Stimulated activated effector memory CD8-positive, alpha-beta T cell treated with anti-CD3 and anti-CD28 coated beads, Interleukin-12 subunit alpha, Interleukin-12 subunit beta, amount 100 ng/mL, for 72 hours (primary cell): ENCODE measurements at regions not wholly inside any gene's neighbourhood (a gene's known extent, or its start where the extent isn't known, plus 50 kb on each side); places are given as distances from the start of the nearest gene placed in this dataset.

Experiments used
- ATAC-seq: fragments of 150-1000 bp; cut with Tn5 transposase; 2 replicates; pipeline ENCODE4 v1.10.0; 2021
- DNase-seq, 2 donors: peaks; one replicate each; pipeline ENCODE4 v3.0.0; 2021 to 2022; ENCODE audit warnings: low spot score in 2 of 2
- H3K27ac Mint-ChIP-seq: one replicate; pipeline ENCODE4 v1.8.0; 2022; ENCODE audit warnings: mild to moderate bottlenecking, mixed read lengths
- H3K36me3 Mint-ChIP-seq: one replicate; pipeline ENCODE4 v1.8.0; 2022; ENCODE audit warnings: mild to moderate bottlenecking, mixed read lengths
- H3K4me1 Mint-ChIP-seq: one replicate; pipeline ENCODE4 v1.8.0; 2022; ENCODE audit warnings: mixed read lengths
- H3K4me3 Mint-ChIP-seq: one replicate; pipeline ENCODE4 v1.8.0; 2022; ENCODE audit warnings: mild to moderate bottlenecking, mixed read lengths
- H3K9me3 Mint-ChIP-seq: one replicate; pipeline ENCODE4 v1.8.0; 2022; ENCODE audit warnings: mixed read lengths

GRCh38 chr14:89634037-89634436 lies 217.0 kb upstream of the FOXN3 start:
- H3K9me3 Mint-ChIP-seq = no peaks in the 10 kb centered on the region
- no peak overlapping the region for H3K27ac Mint-ChIP-seq
- no peak overlapping the region for H3K4me3 Mint-ChIP-seq
- H3K4me1 Mint-ChIP-seq = peaks cover 43% of the 10 kb centered on the region
- no peaks in the 10 kb centered on the region for H3K36me3 Mint-ChIP-seq
- DNase-seq (no peak), ATAC-seq (no peak)

GRCh38 chr14:89630101-89630829 lies 213.2 kb upstream of the FOXN3 start:
- DNase-seq = no peak
- Mint-ChIP-seq H3K4me1 (peaks cover 37% of the 10 kb centered on the region), H3K4me3 (no peak overlapping the region), H3K27ac (peak overlapping the region; percentile 39), H3K9me3 (peaks cover 4% of the 10 kb centered on the region), H3K36me3 (no peaks in the 10 kb centered on the region)
- ATAC-seq = no peak

- no peak for ATAC-seq
- Mint-ChIP-seq H3K27ac (peak overlapping the region; percentile 39), H3K4me3 (no peak overlapping the region), H3K36me3 (no peaks in the 10 kb centered on the region), H3K9me3 (peaks cover 4% of the 10 kb centered on the region), H3K4me1 (peaks cover 45% of the 10 kb centered on the region)
- DNase-seq = no peak
Observed at GRCh38 chr14:89629383-89629782, 212.3 kb upstream of the FOXN3 start.

GRCh38 chr14:89628521-89628920 lies 211.5 kb upstream of the FOXN3 start:
- ATAC-seq = no peak
- H3K4me1 Mint-ChIP-seq = peaks cover 45% of the 10 kb centered on the region
- no peak overlapping the region for H3K4me3 Mint-ChIP-seq
- H3K36me3 Mint-ChIP-seq = no peaks in the 10 kb centered on the region
- DNase-seq = no peak
- no peak overlapping the region for H3K27ac Mint-ChIP-seq
- H3K9me3 Mint-ChIP-seq = peaks cover 4% of the 10 kb centered on the region

- Mint-ChIP-seq H3K4me1 (peaks cover 56% of the 10 kb centered on the region), H3K4me3 (peak overlapping the region; percentile 2), H3K27ac (peak overlapping the region; percentile 81), H3K36me3 (peaks cover 2% of the 10 kb centered on the region), H3K9me3 (peaks cover 4% of the 10 kb centered on the region)
- DNase-seq (peak in 1 of 2 donors; percentile 75), ATAC-seq (peak; percentile 87)
Observed at GRCh38 chr14:89626233-89626806, 209.3 kb upstream of the FOXN3 start.

GRCh38 chr14:89625731-89626232 lies 208.7 kb upstream of the FOXN3 start:
- peak overlapping the region; percentile 81 for H3K27ac Mint-ChIP-seq
- H3K4me3 Mint-ChIP-seq = peak overlapping the region; percentile 2
- DNase-seq (no peak), ATAC-seq (no peak)
- H3K4me1 Mint-ChIP-seq = peaks cover 56% of the 10 kb centered on the region
- peaks cover 4% of the 10 kb centered on the region for H3K9me3 Mint-ChIP-seq
- peaks cover 7% of the 10 kb centered on the region for H3K36me3 Mint-ChIP-seq

GRCh38 chr14:89625244-89625713 lies 208.2 kb upstream of the FOXN3 start:
- peaks cover 56% of the 10 kb centered on the region for H3K4me1 Mint-ChIP-seq
- H3K4me3 Mint-ChIP-seq = no peak overlapping the region
- H3K27ac Mint-ChIP-seq = peak overlapping the region; percentile 81
- no peak for ATAC-seq
- H3K36me3 Mint-ChIP-seq = peaks cover 8% of the 10 kb centered on the region
- DNase-seq = no peak
- H3K9me3 Mint-ChIP-seq = peaks cover 4% of the 10 kb centered on the region

GRCh38 chr14:89624500-89625156 lies 207.6 kb upstream of the FOXN3 start:
- DNase-seq (no peak), ATAC-seq (no peak)
- Mint-ChIP-seq H3K9me3 (peaks cover 4% of the 10 kb centered on the region), H3K27ac (peak overlapping the region; percentile 81), H3K36me3 (peaks cover 8% of the 10 kb centered on the region), H3K4me1 (peaks cover 52% of the 10 kb centered on the region), H3K4me3 (no peak overlapping the region)

- no peak for ATAC-seq
- Mint-ChIP-seq H3K27ac (peak overlapping the region; percentile 81), H3K9me3 (no peaks in the 10 kb centered on the region), H3K36me3 (peaks cover 14% of the 10 kb centered on the region), H3K4me3 (peak overlapping the region; percentile 81), H3K4me1 (peaks cover 42% of the 10 kb centered on the region)
- no peak for DNase-seq
Observed at GRCh38 chr14:89621791-89622638, 205.0 kb upstream of the FOXN3 start.

- ATAC-seq = peak; percentile 76
- DNase-seq = peak; percentile 43 to 77
- Mint-ChIP-seq H3K27ac (peak overlapping the region; percentile 81), H3K36me3 (peaks cover 14% of the 10 kb centered on the region), H3K9me3 (no peaks in the 10 kb centered on the region), H3K4me1 (peaks cover 50% of the 10 kb centered on the region), H3K4me3 (peak overlapping the region; percentile 81)
Observed at GRCh38 chr14:89621009-89621421, 204.0 kb upstream of the FOXN3 start.

GRCh38 chr14:89620436-89620835 lies 203.4 kb upstream of the FOXN3 start:
- peak overlapping the region; percentile 81 for H3K4me3 Mint-ChIP-seq
- no peaks in the 10 kb centered on the region for H3K9me3 Mint-ChIP-seq
- ATAC-seq (no peak), DNase-seq (no peak)
- peaks cover 54% of the 10 kb centered on the region for H3K4me1 Mint-ChIP-seq
- peak overlapping the region; percentile 81 for H3K27ac Mint-ChIP-seq
- H3K36me3 Mint-ChIP-seq = peaks cover 14% of the 10 kb centered on the region

GRCh38 chr14:89619596-89619995 lies 202.6 kb upstream of the FOXN3 start:
- DNase-seq (no peak), ATAC-seq (no peak)
- Mint-ChIP-seq H3K4me3 (peak overlapping the region; percentile 81), H3K9me3 (no peaks in the 10 kb centered on the region), H3K36me3 (peaks cover 14% of the 10 kb centered on the region), H3K27ac (peak overlapping the region; percentile 81), H3K4me1 (peaks cover 54% of the 10 kb centered on the region)

- peak; percentile 67 to 87 for DNase-seq
- Mint-ChIP-seq H3K4me1 (peaks cover 59% of the 10 kb centered on the region), H3K27ac (peak overlapping the region; percentile 81), H3K4me3 (peak overlapping the region; percentile 81), H3K9me3 (no peaks in the 10 kb centered on the region), H3K36me3 (peaks cover 18% of the 10 kb centered on the region)
- peak; percentile 79 for ATAC-seq
Observed at GRCh38 chr14:89618811-89619551, 201.9 kb upstream of the FOXN3 start.

- H3K9me3 Mint-ChIP-seq = no peaks in the 10 kb centered on the region
- peaks cover 22% of the 10 kb centered on the region for H3K36me3 Mint-ChIP-seq
- DNase-seq (no peak), ATAC-seq (no peak)
- H3K4me3 Mint-ChIP-seq = peak overlapping the region; percentile 81
- H3K27ac Mint-ChIP-seq = peak overlapping the region; percentile 81
- H3K4me1 Mint-ChIP-seq = peaks cover 66% of the 10 kb centered on the region
Observed at GRCh38 chr14:89618330-89618708, 201.3 kb upstream of the FOXN3 start.
